Stomach (tissue), 8 donors: ENCODE measurements at regions not wholly inside any gene's neighbourhood (a gene's known extent, or its start where the extent isn't known, plus 50 kb on each side); places are given as distances from the start of the nearest gene placed in this dataset.

Experiments used
- DNase-seq, 2 donors: peaks; one replicate each; pipeline versions ENCODE4 v3.0.0 to v3.0.0-alpha.2; 2013 to 2019
- H3K27ac ChIP-seq, 5 donors: fragments of 200-600 bp in 4 of 5; sonication (generic) in 4 of 5; one replicate each; pipeline ENCODE4 v1.5.1; 2013 to 2019; ENCODE audit warnings: mild to moderate bottlenecking in 1 of 5, moderate library complexity in 1 of 5
- H3K27me3 ChIP-seq, 3 donors: fragments of 200-600 bp; sonication (generic); one replicate each; pipeline ENCODE4 v1.5.1; 2017 to 2019; ENCODE audit warnings: mixed run types in 1 of 3
- H3K36me3 ChIP-seq, 4 donors: fragments of 200-600 bp; sonication (generic); 1 replicate in 3 of 4; 2 replicates in 1 of 4; pipeline ENCODE4 v1.5.1; 2016 to 2019
- H3K4me1 ChIP-seq, 4 donors: fragments of 200-600 bp; sonication (generic); one replicate each; pipeline ENCODE4 v1.5.1; 2016 to 2019
- H3K4me3 ChIP-seq, 4 donors: fragments of 200-600 bp; sonication (generic) in 3 of 4; one replicate each; pipeline ENCODE4 v1.5.1; 2016 to 2019; ENCODE audit warnings: mild to moderate bottlenecking in 1 of 4
- H3K9me3 ChIP-seq, 4 donors: fragments of 200-600 bp; sonication (generic); one replicate each; pipeline ENCODE4 v1.5.1; 2016 to 2019
- EP300 ChIP-seq: sonication (generic); formaldehyde crosslinking; IDR thresholded peaks from one replicate; pipeline ENCODE4 v1.6.1; 2017; ENCODE audit warnings: antibody characterized with exemption
- POLR2A ChIP-seq, 4 donors: fragments of 450-650 bp; IDR thresholded peaks; one replicate each; pipeline ENCODE4 v1.6.1; 2016; ENCODE audit warnings: antibody characterized with exemption in 4 of 4, control low read depth in 2 of 4, mild to moderate bottlenecking in 1 of 4, moderate library complexity in 1 of 4
- POLR2AphosphoS5 ChIP-seq, 3 donors: sonication (generic); formaldehyde crosslinking; IDR thresholded peaks; one replicate each; pipeline ENCODE4 v1.6.1; 2016; ENCODE audit warnings: antibody characterized with exemption in 3 of 3
- WGBS, 5 donors: extraction: QIAGEN DNeasy Blood & Tissue Kit in 3 of 5; methylation state at CpG; one replicate each; pipeline versions ENCODE4 v1.1.5 to v1.1.7; 2013 to 2018; 5-methylcytosine and 5-hydroxymethylcytosine counted together
- intact Hi-C: fragments of 100-400 bp; cut with DNase I; formaldehyde crosslinking; loops from one replicate; pipeline ENCODE4 v1.15.1; 2023; ENCODE audit warnings: low total_unique reads
- TF ChIP-seq, protein P1 (sequence below), 7 experiments: fragments of 450-650 bp in 4 of 7; fragments of 200-600 bp in 3 of 7; sonication (generic) in 3 of 7; IDR thresholded peaks; one replicate each; pipeline ENCODE4 v1.5.1; 2016 to 2019; ENCODE audit warnings: antibody characterized with exemption in 7 of 7, control low read depth in 2 of 7, mild to moderate bottlenecking in 1 of 7
- donor health status: healthy with polysubstance abuse.
- donor health status: Bipolar disorder and iron deficiency.
- donor health status: healthy.

DNA sequence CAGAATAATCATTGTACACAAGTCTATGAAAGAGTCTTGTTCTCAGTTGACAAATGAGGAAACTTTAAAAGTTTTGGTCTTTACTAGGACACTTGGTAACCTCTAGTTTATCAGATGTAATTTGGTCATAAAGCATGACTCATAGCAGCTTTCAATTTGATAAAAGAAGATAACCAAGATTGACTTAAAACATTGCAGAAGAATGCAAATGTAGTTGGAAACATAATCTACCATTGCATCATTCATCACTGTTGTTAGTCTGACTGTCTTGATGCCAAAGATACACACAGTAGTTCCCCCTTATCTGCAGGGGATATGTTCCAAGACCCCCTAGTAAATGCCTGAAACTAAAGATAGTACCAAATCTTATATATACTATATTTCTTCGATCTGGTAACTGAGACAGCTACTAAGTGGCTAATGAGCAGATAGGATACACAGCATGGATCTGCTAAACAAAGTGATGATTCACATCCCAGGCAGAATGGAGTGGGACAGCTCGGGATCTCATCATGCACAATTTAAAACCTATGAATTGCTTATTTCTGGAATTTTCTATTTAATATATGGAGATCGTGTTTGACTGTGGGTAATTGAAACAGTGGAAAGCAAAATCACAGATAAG, 131.4 kb upstream of the CCDC68 start:
- no peak for DNase-seq
- Histone ChIP-seq H3K27me3 (no peaks in the 10 kb centered on the region), H3K4me3 (no peak overlapping the region), H3K27ac (no peak overlapping the region), H3K36me3 (no peaks in the 10 kb centered on the region), H3K4me1 (peaks cover 0 to 13% (median 0%) of the 10 kb centered on the region in 4 donors), H3K9me3 (no peaks in the 10 kb centered on the region)
- no peak for TF ChIP-seq EP300
- TF ChIP-seq POLR2A (IDR thresholded peaks at IDR 0.05) = no peak
- no peak for TF ChIP-seq POLR2AphosphoS5 (IDR thresholded peaks at IDR 0.05)
- TF ChIP-seq, protein P1, sequence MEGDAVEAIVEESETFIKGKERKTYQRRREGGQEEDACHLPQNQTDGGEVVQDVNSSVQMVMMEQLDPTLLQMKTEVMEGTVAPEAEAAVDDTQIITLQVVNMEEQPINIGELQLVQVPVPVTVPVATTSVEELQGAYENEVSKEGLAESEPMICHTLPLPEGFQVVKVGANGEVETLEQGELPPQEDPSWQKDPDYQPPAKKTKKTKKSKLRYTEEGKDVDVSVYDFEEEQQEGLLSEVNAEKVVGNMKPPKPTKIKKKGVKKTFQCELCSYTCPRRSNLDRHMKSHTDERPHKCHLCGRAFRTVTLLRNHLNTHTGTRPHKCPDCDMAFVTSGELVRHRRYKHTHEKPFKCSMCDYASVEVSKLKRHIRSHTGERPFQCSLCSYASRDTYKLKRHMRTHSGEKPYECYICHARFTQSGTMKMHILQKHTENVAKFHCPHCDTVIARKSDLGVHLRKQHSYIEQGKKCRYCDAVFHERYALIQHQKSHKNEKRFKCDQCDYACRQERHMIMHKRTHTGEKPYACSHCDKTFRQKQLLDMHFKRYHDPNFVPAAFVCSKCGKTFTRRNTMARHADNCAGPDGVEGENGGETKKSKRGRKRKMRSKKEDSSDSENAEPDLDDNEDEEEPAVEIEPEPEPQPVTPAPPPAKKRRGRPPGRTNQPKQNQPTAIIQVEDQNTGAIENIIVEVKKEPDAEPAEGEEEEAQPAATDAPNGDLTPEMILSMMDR (IDR thresholded peaks at IDR 0.05) = no peak
- WGBS, 5 donors = 54 to 83% (median 69%) methylated on average over 3 of the region's 3 CpGs
- intact Hi-C loops = no loop called here

DNA sequence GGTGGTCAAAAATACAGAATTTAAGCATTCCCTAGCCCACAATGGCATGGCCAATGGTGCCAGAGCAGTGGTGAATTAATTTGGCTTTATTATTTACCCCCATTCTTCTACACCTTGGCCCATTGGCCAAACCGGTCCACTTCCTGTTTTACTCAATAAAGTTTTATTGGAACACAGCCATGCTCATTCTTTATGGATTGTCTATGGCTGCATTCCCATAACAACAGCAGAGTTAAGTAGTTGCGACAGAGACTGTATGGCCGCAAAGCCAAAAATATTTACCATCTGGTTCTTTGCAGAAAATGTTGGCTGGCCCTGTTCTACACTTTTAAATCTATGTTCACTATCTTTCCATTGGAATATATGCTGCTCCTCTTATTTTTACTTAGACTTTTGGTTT, 130.3 kb upstream of the CCDC68 start:
- no peak for TF ChIP-seq POLR2A (IDR thresholded peaks at IDR 0.05)
- TF ChIP-seq POLR2AphosphoS5 (IDR thresholded peaks at IDR 0.05) = no peak
- no peak for TF ChIP-seq EP300
- TF ChIP-seq, protein P1 (IDR thresholded peaks at IDR 0.05) = no peak
- intact Hi-C loops = no loop called here
- Histone ChIP-seq H3K27ac (no peak overlapping the region), H3K4me1 (peaks cover 0 to 10% (median 0%) of the 10 kb centered on the region in 4 donors), H3K4me3 (no peak overlapping the region), H3K27me3 (no peaks in the 10 kb centered on the region), H3K9me3 (no peaks in the 10 kb centered on the region), H3K36me3 (no peaks in the 10 kb centered on the region)
- no peak for DNase-seq
- WGBS, 5 donors = 90 to 96% (median 93%) methylated on average over 3 of the region's 3 CpGs

DNA sequence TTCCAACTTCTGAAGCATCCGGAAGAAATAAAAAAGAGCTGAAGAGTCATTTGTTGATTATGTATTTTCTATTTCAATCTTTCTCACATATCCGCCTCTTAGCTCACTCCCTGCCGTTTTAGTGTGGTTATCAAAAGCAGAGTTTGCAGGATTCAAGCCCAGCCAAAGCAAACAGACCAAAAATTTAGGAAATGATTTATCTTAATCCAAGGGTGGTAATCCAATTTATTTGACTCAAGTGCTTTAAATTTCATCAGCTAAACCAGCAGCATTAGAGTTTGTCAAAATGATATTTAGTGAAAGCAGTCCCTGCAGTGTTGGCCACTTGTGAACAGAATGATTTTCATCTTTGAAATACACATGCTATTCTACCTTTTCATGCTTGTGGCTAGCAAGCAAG, 129.3 kb upstream of the CCDC68 start:
- no peak for DNase-seq
- intact Hi-C loops = no loop called here
- no peaks in the 10 kb centered on the region for H3K9me3 ChIP-seq
- no peaks in the 10 kb centered on the region for H3K27me3 ChIP-seq
- H3K36me3 ChIP-seq = no peaks in the 10 kb centered on the region
- H3K4me1 ChIP-seq = peaks cover 0 to 10% (median 0%) of the 10 kb centered on the region in 4 donors
- no peak overlapping the region for H3K27ac ChIP-seq
- WGBS, 5 donors = 20 to 50% (median 32%) methylated on average over 3 of the region's 3 CpGs
- TF ChIP-seq POLR2A (IDR thresholded peaks at IDR 0.05) (no peak), POLR2AphosphoS5 (IDR thresholded peaks at IDR 0.05) (no peak), EP300 (no peak)
- TF ChIP-seq, protein P1 (IDR thresholded peaks at IDR 0.05) = no peak
- H3K4me3 ChIP-seq = no peak overlapping the region

GRCh38 chr18:55088000-55088401, 128.7 kb upstream of the CCDC68 start:
- H3K4me1 ChIP-seq = peaks cover 0 to 10% (median 0%) of the 10 kb centered on the region in 4 donors
- WGBS, 5 donors = 19 to 35% (median 28%) methylated on average over 2 of the region's 2 CpGs
- no peak overlapping the region for H3K27ac ChIP-seq
- H3K27me3 ChIP-seq = no peaks in the 10 kb centered on the region
- TF ChIP-seq, protein P1 (IDR thresholded peaks at IDR 0.05) = no peak
- no peak for TF ChIP-seq POLR2A (IDR thresholded peaks at IDR 0.05)
- no peak for TF ChIP-seq POLR2AphosphoS5 (IDR thresholded peaks at IDR 0.05)
- no peak for TF ChIP-seq EP300
- no peak overlapping the region for H3K4me3 ChIP-seq
- intact Hi-C loops = no loop called here
- no peaks in the 10 kb centered on the region for H3K36me3 ChIP-seq
- no peak for DNase-seq
- H3K9me3 ChIP-seq = no peaks in the 10 kb centered on the region
